ENCODE measurements at regions not wholly inside any gene's neighbourhood (a gene's known extent, or its start where the extent isn't known, plus 50 kb on each side); places are given as distances from the start of the nearest gene placed in this dataset.

- peak overlapping the region in 1 of 2 experiments; percentile 71 for H3K14ac ChIP-seq (ENCODE audit: low read length in 2 of 2)
- no peak overlapping the region for H3K27ac ChIP-seq (ENCODE audit: low read length, poor library complexity, severe bottlenecking)
- H2BK12ac ChIP-seq (ENCODE audit: low read length in 2 of 2), result no peak overlapping the region
- no peaks in the 10 kb centered on the region for H3K36me3 ChIP-seq (ENCODE audit: control insufficient read depth in 1 of 2, insufficient read depth in 2 of 2, low read depth in 1 of 2, low read length in 2 of 2)
- no peak overlapping the region for H3K4me3 ChIP-seq (ENCODE audit: insufficient read depth in 1 of 2, low read depth in 1 of 2, low read length in 2 of 2)
- no peak overlapping the region for H3K23ac ChIP-seq (ENCODE audit: low read length in 2 of 2)
- H4K91ac ChIP-seq (ENCODE audit: low read length), result no peak overlapping the region
- H3K9me3 ChIP-seq (ENCODE audit: control insufficient read depth, low read length), result no peaks in the 10 kb centered on the region
- H3K4me2 ChIP-seq (ENCODE audit: low read length, poor library complexity, severe bottlenecking), result no peak overlapping the region
- H2BK15ac ChIP-seq (ENCODE audit: low read depth, poor library complexity, severe bottlenecking), result no peak overlapping the region
- no peaks in the 10 kb centered on the region for H3K4me1 ChIP-seq (ENCODE audit: control insufficient read depth, insufficient read depth, low read depth, low read length)
- WGBS, result 83% methylated on average over 3 of the region's 3 CpGs
- no peak overlapping the region for H2BK5ac ChIP-seq (ENCODE audit: low read depth, low read length, poor library complexity, severe bottlenecking)
- no peak overlapping the region for H3K18ac ChIP-seq (ENCODE audit: low read depth in 1 of 2, low read length in 2 of 2)
- H2AFZ ChIP-seq (ENCODE audit: low read depth, low read length), result no peak overlapping the region
- no peaks in the 10 kb centered on the region for H3K27me3 ChIP-seq (ENCODE audit: control insufficient read depth in 1 of 2, insufficient read depth in 1 of 2, low read length in 2 of 2)
- H2AK5ac ChIP-seq (ENCODE audit: low read length, severe bottlenecking), result no peak overlapping the region
- H3K4ac ChIP-seq (ENCODE audit: low read depth in 1 of 2, low read length in 2 of 2), result no peak overlapping the region
- H3K79me1 ChIP-seq (replicated peaks; ENCODE audit: low read length, poor library complexity, severe bottlenecking), result no peaks in the 10 kb centered on the region
- DNase-seq, result no peak
- H2BK120ac ChIP-seq (ENCODE audit: low read depth, low read length), result no peak overlapping the region
- no peak overlapping the region for H3K9ac ChIP-seq (ENCODE audit: low read length)
- no peak overlapping the region for H4K8ac ChIP-seq (ENCODE audit: low read length)
Measured at GRCh38 chr12:61523276-61523992, 736.8 kb upstream of the USP15 start.

GRCh38 chr12:61524851-61525250 is 735.4 kb upstream of the USP15 start:
- no peak for DNase-seq
- H2BK5ac ChIP-seq (ENCODE audit: low read depth, low read length, poor library complexity, severe bottlenecking), result no peak overlapping the region

GRCh38 chr12:61525331-61525730 is 734.9 kb upstream of the USP15 start:
- Histone ChIP-seq H2AK5ac (ENCODE audit: low read length, severe bottlenecking) (no peak overlapping the region), H3K18ac (ENCODE audit: low read depth in 1 of 2, low read length in 2 of 2) (no peak overlapping the region)

More at GRCh38 chr12:61524851-61525250, 735.4 kb upstream of the USP15 start:
- Histone ChIP-seq H3K23ac (ENCODE audit: low read length in 2 of 2) (no peak overlapping the region), H3K36me3 (ENCODE audit: control insufficient read depth in 1 of 2, insufficient read depth in 2 of 2, low read depth in 1 of 2, low read length in 2 of 2) (no peaks in the 10 kb centered on the region), H2AFZ (ENCODE audit: low read depth, low read length) (no peak overlapping the region), H3K27me3 (ENCODE audit: control insufficient read depth in 1 of 2, insufficient read depth in 1 of 2, low read length in 2 of 2) (no peaks in the 10 kb centered on the region), H2BK120ac (ENCODE audit: low read depth, low read length) (no peak overlapping the region), H3K4me3 (ENCODE audit: insufficient read depth in 1 of 2, low read depth in 1 of 2, low read length in 2 of 2) (no peak overlapping the region), H3K27ac (ENCODE audit: low read length, poor library complexity, severe bottlenecking) (no peak overlapping the region), H2BK12ac (ENCODE audit: low read length in 2 of 2) (no peak overlapping the region), H4K91ac (ENCODE audit: low read length) (no peak overlapping the region), H3K4me1 (ENCODE audit: control insufficient read depth, insufficient read depth, low read depth, low read length) (no peaks in the 10 kb centered on the region), H2AK5ac (ENCODE audit: low read length, severe bottlenecking) (no peak overlapping the region), H4K8ac (ENCODE audit: low read length) (no peak overlapping the region), H3K18ac (ENCODE audit: low read depth in 1 of 2, low read length in 2 of 2) (no peak overlapping the region), H3K79me1 (replicated peaks; ENCODE audit: low read length, poor library complexity, severe bottlenecking) (no peaks in the 10 kb centered on the region), H3K14ac (ENCODE audit: low read length in 2 of 2) (no peak overlapping the region), H3K9ac (ENCODE audit: low read length) (no peak overlapping the region), H2BK15ac (ENCODE audit: low read depth, poor library complexity, severe bottlenecking) (no peak overlapping the region), H3K4me2 (ENCODE audit: low read length, poor library complexity, severe bottlenecking) (no peak overlapping the region), H3K4ac (ENCODE audit: low read depth in 1 of 2, low read length in 2 of 2) (no peak overlapping the region), H3K9me3 (ENCODE audit: control insufficient read depth, low read length) (no peaks in the 10 kb centered on the region)
- no CpG with 5 or more reads among the region's 2 CpGs for WGBS

GRCh38 chr12:61530456-61530855 is 729.7 kb upstream of the USP15 start:
- Histone ChIP-seq H3K9ac (ENCODE audit: low read length) (no peak overlapping the region), H3K23ac (ENCODE audit: low read length in 2 of 2) (no peak overlapping the region)

More at GRCh38 chr12:61525331-61525730, 734.9 kb upstream of the USP15 start:
- Histone ChIP-seq H3K14ac (ENCODE audit: low read length in 2 of 2) (no peak overlapping the region), H3K4me3 (ENCODE audit: insufficient read depth in 1 of 2, low read depth in 1 of 2, low read length in 2 of 2) (no peak overlapping the region), H3K79me1 (replicated peaks; ENCODE audit: low read length, poor library complexity, severe bottlenecking) (no peaks in the 10 kb centered on the region), H4K8ac (ENCODE audit: low read length) (no peak overlapping the region), H2BK15ac (ENCODE audit: low read depth, poor library complexity, severe bottlenecking) (no peak overlapping the region), H4K91ac (ENCODE audit: low read length) (no peak overlapping the region), H3K4ac (ENCODE audit: low read depth in 1 of 2, low read length in 2 of 2) (no peak overlapping the region), H3K4me2 (ENCODE audit: low read length, poor library complexity, severe bottlenecking) (no peak overlapping the region), H3K4me1 (ENCODE audit: control insufficient read depth, insufficient read depth, low read depth, low read length) (no peaks in the 10 kb centered on the region), H2BK12ac (ENCODE audit: low read length in 2 of 2) (no peak overlapping the region), H2BK5ac (ENCODE audit: low read depth, low read length, poor library complexity, severe bottlenecking) (no peak overlapping the region), H2AFZ (ENCODE audit: low read depth, low read length) (no peak overlapping the region), H3K9ac (ENCODE audit: low read length) (no peak overlapping the region), H3K27ac (ENCODE audit: low read length, poor library complexity, severe bottlenecking) (no peak overlapping the region), H3K23ac (ENCODE audit: low read length in 2 of 2) (no peak overlapping the region), H2BK120ac (ENCODE audit: low read depth, low read length) (no peak overlapping the region), H3K36me3 (ENCODE audit: control insufficient read depth in 1 of 2, insufficient read depth in 2 of 2, low read depth in 1 of 2, low read length in 2 of 2) (no peaks in the 10 kb centered on the region), H3K27me3 (ENCODE audit: control insufficient read depth in 1 of 2, insufficient read depth in 1 of 2, low read length in 2 of 2) (no peaks in the 10 kb centered on the region), H3K9me3 (ENCODE audit: control insufficient read depth, low read length) (no peaks in the 10 kb centered on the region)
- DNase-seq, result no peak
- 85% methylated on average over 3 of the region's 3 CpGs for WGBS

More at GRCh38 chr12:61530456-61530855, 729.7 kb upstream of the USP15 start:
- Histone ChIP-seq H3K14ac (ENCODE audit: low read length in 2 of 2) (no peak overlapping the region), H4K8ac (ENCODE audit: low read length) (no peak overlapping the region), H3K36me3 (ENCODE audit: control insufficient read depth in 1 of 2, insufficient read depth in 2 of 2, low read depth in 1 of 2, low read length in 2 of 2) (no peaks in the 10 kb centered on the region), H3K27ac (ENCODE audit: low read length, poor library complexity, severe bottlenecking) (no peak overlapping the region), H3K18ac (ENCODE audit: low read depth in 1 of 2, low read length in 2 of 2) (no peak overlapping the region), H3K4me3 (ENCODE audit: insufficient read depth in 1 of 2, low read depth in 1 of 2, low read length in 2 of 2) (no peak overlapping the region), H3K4ac (ENCODE audit: low read depth in 1 of 2, low read length in 2 of 2) (no peak overlapping the region), H2BK5ac (ENCODE audit: low read depth, low read length, poor library complexity, severe bottlenecking) (no peak overlapping the region), H3K79me1 (replicated peaks; ENCODE audit: low read length, poor library complexity, severe bottlenecking) (no peaks in the 10 kb centered on the region), H2BK15ac (ENCODE audit: low read depth, poor library complexity, severe bottlenecking) (no peak overlapping the region), H3K9me3 (ENCODE audit: control insufficient read depth, low read length) (no peaks in the 10 kb centered on the region), H2BK12ac (ENCODE audit: low read length in 2 of 2) (no peak overlapping the region), H2AFZ (ENCODE audit: low read depth, low read length) (no peak overlapping the region), H3K4me1 (ENCODE audit: control insufficient read depth, insufficient read depth, low read depth, low read length) (no peaks in the 10 kb centered on the region), H3K27me3 (ENCODE audit: control insufficient read depth in 1 of 2, insufficient read depth in 1 of 2, low read length in 2 of 2) (no peaks in the 10 kb centered on the region), H2BK120ac (ENCODE audit: low read depth, low read length) (no peak overlapping the region), H4K91ac (ENCODE audit: low read length) (no peak overlapping the region), H2AK5ac (ENCODE audit: low read length, severe bottlenecking) (no peak overlapping the region), H3K4me2 (ENCODE audit: low read length, poor library complexity, severe bottlenecking) (no peak overlapping the region)
- no peak for DNase-seq

All from mesenchymal stem cell (in vitro differentiated cells and primary cell).